ENCODE measurements at regions not wholly inside any gene's neighbourhood (a gene's known extent, or its start where the extent isn't known, plus 50 kb on each side); places are given as distances from the start of the nearest gene placed in this dataset.
"Not testable (repeated sequence)": the region's sequence is repeated elsewhere in the genome, so short reads cannot be mapped to it uniquely, and the experiment has no call there.

DNA sequence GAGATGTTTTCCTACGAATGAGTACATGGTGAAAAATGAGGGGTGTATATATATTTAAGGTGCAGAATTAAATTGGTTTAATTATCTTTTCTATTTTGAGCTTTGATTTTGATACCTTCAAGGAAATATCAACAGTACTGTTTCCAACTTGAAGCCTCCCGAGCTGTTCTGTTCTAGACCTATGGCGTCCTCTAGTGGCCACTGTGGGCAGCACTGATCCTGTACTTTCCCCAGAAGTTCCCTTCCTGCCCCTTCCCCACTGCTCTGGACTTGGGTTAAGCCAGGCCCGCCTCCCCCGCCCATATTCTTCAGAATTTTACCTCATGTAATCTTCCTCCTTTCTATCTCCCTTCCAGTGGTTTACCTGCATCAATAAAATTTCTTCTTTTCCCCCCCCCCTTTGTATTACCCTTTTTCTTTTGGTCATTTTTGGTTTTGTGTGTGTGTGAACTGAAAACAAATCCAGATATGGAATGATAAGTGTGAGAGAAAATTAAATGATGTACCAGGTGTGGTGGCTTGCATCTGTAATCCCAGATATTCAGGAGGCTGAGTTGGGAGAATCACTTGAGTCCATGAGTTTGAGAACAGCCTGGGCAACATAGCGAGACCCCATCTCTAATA lies 1643.5 kb downstream of the TP53TG3F start:
- Histone ChIP-seq H3K27ac (no peak overlapping the region), H3K4me3 (IDR thresholded peaks at IDR 0.05; ENCODE audit: insufficient read depth, low read depth, low read length) (no peak overlapping the region), H3K4me2 (no peak overlapping the region), H4K20me1 (ENCODE audit: insufficient read depth) (no peaks in the 10 kb centered on the region), H3K79me2 (ENCODE audit: insufficient read depth, low read depth) (no peaks in the 10 kb centered on the region), H3K9ac (no peak overlapping the region), H3K4me1 (ENCODE audit: low read depth, poor library complexity, severe bottlenecking) (no peaks in the 10 kb centered on the region), H3K36me3 (ENCODE audit: insufficient read depth) (no peaks in the 10 kb centered on the region), H3K27me3 (ENCODE audit: insufficient read depth, low read depth) (no peaks in the 10 kb centered on the region), H2AFZ (ENCODE audit: low read depth) (no peak overlapping the region)
- TF ChIP-seq, protein P1, sequence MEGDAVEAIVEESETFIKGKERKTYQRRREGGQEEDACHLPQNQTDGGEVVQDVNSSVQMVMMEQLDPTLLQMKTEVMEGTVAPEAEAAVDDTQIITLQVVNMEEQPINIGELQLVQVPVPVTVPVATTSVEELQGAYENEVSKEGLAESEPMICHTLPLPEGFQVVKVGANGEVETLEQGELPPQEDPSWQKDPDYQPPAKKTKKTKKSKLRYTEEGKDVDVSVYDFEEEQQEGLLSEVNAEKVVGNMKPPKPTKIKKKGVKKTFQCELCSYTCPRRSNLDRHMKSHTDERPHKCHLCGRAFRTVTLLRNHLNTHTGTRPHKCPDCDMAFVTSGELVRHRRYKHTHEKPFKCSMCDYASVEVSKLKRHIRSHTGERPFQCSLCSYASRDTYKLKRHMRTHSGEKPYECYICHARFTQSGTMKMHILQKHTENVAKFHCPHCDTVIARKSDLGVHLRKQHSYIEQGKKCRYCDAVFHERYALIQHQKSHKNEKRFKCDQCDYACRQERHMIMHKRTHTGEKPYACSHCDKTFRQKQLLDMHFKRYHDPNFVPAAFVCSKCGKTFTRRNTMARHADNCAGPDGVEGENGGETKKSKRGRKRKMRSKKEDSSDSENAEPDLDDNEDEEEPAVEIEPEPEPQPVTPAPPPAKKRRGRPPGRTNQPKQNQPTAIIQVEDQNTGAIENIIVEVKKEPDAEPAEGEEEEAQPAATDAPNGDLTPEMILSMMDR (conservative IDR thresholded peaks at IDR 0.05; ENCODE audit: low read depth, low read length): peak; percentile 74

GRCh38 chr16:35111772-35112171 lies 1652.4 kb downstream of the TP53TG3F start:
- not testable (repeated sequence) for H4K20me1 ChIP-seq (ENCODE audit: insufficient read depth); H3K79me2 ChIP-seq (ENCODE audit: insufficient read depth, low read depth); H2AFZ ChIP-seq (ENCODE audit: low read depth); H3K4me1 ChIP-seq (ENCODE audit: low read depth, poor library complexity, severe bottlenecking); H3K4me2 ChIP-seq; H3K9ac ChIP-seq; H3K27me3 ChIP-seq (ENCODE audit: insufficient read depth, low read depth); H3K27ac ChIP-seq; H3K36me3 ChIP-seq (ENCODE audit: insufficient read depth); H3K4me3 ChIP-seq (IDR thresholded peaks at IDR 0.05; ENCODE audit: insufficient read depth, low read depth, low read length)

DNA sequence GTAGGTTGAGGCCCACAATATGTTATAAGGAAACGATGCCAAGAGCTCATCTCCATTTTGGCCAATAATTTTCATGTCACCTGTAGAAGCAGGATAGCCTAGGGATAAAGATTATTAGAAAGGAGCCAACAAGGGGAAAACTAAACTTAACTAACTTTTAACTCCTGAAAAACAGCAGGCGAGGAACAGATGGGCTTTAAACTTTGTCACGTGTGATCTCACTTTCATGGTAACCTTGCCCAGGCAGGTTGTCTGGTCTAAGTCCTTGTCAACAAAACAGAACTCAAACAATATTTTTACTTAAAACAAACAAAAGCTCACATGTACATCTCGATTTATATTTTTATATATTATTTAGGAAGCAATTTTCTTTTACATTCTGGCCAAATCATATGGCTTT lies 1672.0 kb downstream of the TP53TG3F start:
- Histone ChIP-seq H4K20me1 (ENCODE audit: insufficient read depth) (no peaks in the 10 kb centered on the region; the same call in 1 of the 2 replicates), H3K9ac (no peak overlapping the region), H3K36me3 (ENCODE audit: insufficient read depth) (no peaks in the 10 kb centered on the region), H3K4me2 (no peak overlapping the region), H2AFZ (ENCODE audit: low read depth) (no peak overlapping the region), H3K4me3 (IDR thresholded peaks at IDR 0.05; ENCODE audit: insufficient read depth, low read depth, low read length) (no peak overlapping the region), H3K4me1 (ENCODE audit: low read depth, poor library complexity, severe bottlenecking) (no peaks in the 10 kb centered on the region), H3K27ac (no peak overlapping the region), H3K79me2 (ENCODE audit: insufficient read depth, low read depth) (no peaks in the 10 kb centered on the region), H3K27me3 (ENCODE audit: insufficient read depth, low read depth) (no peaks in the 10 kb centered on the region)
- TF ChIP-seq, protein P1 (conservative IDR thresholded peaks at IDR 0.05; ENCODE audit: low read depth, low read length): no peak

DNA sequence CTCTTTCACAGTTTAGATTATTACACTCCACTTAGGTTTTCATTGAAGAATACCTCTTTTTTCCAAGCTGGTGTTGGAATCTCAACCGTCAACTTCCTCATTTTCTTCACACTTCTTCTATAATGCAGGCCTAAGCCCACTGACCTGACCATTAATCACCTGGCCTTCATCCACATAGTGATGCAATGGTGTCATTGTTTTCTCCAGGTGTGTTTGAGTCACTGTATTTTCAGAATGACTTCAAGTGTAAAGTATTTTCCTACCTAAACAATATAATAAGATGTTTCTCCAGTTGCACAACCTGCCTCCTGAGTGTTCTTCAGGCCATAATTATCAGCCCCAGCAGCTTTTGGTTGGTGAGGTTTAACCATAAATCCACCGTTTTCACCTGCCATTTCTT lies 1675.1 kb downstream of the TP53TG3F start:
- Histone ChIP-seq H3K27me3 (ENCODE audit: insufficient read depth, low read depth) (no peaks in the 10 kb centered on the region), H3K4me1 (ENCODE audit: low read depth, poor library complexity, severe bottlenecking) (no peaks in the 10 kb centered on the region), H3K9ac (no peak overlapping the region), H3K36me3 (ENCODE audit: insufficient read depth) (no peaks in the 10 kb centered on the region), H3K27ac (no peak overlapping the region), H3K4me3 (IDR thresholded peaks at IDR 0.05; ENCODE audit: insufficient read depth, low read depth, low read length) (no peak overlapping the region), H2AFZ (ENCODE audit: low read depth) (no peak overlapping the region), H3K79me2 (ENCODE audit: insufficient read depth, low read depth) (no peaks in the 10 kb centered on the region), H3K4me2 (no peak overlapping the region), H4K20me1 (ENCODE audit: insufficient read depth) (no peaks in the 10 kb centered on the region; the same call in 1 of the 2 replicates)
- TF ChIP-seq, protein P1 (conservative IDR thresholded peaks at IDR 0.05; ENCODE audit: low read depth, low read length): no peak

- H3K36me3 ChIP-seq (ENCODE audit: insufficient read depth): no peaks in the 10 kb centered on the region
- H3K27ac ChIP-seq: no peak overlapping the region
- no peaks in the 10 kb centered on the region for H3K79me2 ChIP-seq (ENCODE audit: insufficient read depth, low read depth)
- H3K4me3 ChIP-seq (IDR thresholded peaks at IDR 0.05; ENCODE audit: insufficient read depth, low read depth, low read length): no peak overlapping the region
- H3K9ac ChIP-seq: no peak overlapping the region
- H3K4me1 ChIP-seq (ENCODE audit: low read depth, poor library complexity, severe bottlenecking): no peaks in the 10 kb centered on the region
- H3K27me3 ChIP-seq (ENCODE audit: insufficient read depth, low read depth): no peaks in the 10 kb centered on the region
- no peak overlapping the region for H3K4me2 ChIP-seq
- TF ChIP-seq, protein P1 (conservative IDR thresholded peaks at IDR 0.05; ENCODE audit: low read depth, low read length): no peak
- H4K20me1 ChIP-seq (ENCODE audit: insufficient read depth): no peaks in the 10 kb centered on the region; the same call in 1 of the 2 replicates
- no peak overlapping the region for H2AFZ ChIP-seq (ENCODE audit: low read depth)
Measured at GRCh38 chr16:35140293-35140986, 1681.0 kb downstream of the TP53TG3F start.

All from KMS-11 (cell line).